OCI-LY3 (cell line): ENCODE measurements at regions not wholly inside any gene's neighbourhood (a gene's known extent, or its start where the extent isn't known, plus 50 kb on each side); places are given as distances from the start of the nearest gene placed in this dataset.

Experiments
- EZH2phosphoT487 ChIP-seq: fragments of 200-600 bp; shearing (Covaris generic); IDR thresholded peaks from 2 replicates; pipeline ENCODE4 v1.6.1; 2018; ENCODE audit warnings: antibody characterized with exemption, mixed run types, low read depth
- TF ChIP-seq, protein P1 (sequence below): fragments of 200-600, 300-600 bp; sonication (generic); IDR thresholded peaks from 2 replicates; pipeline ENCODE4 v1.5.1; 2014; ENCODE audit warnings: antibody characterized with exemption, low read length, low read depth

DNA sequence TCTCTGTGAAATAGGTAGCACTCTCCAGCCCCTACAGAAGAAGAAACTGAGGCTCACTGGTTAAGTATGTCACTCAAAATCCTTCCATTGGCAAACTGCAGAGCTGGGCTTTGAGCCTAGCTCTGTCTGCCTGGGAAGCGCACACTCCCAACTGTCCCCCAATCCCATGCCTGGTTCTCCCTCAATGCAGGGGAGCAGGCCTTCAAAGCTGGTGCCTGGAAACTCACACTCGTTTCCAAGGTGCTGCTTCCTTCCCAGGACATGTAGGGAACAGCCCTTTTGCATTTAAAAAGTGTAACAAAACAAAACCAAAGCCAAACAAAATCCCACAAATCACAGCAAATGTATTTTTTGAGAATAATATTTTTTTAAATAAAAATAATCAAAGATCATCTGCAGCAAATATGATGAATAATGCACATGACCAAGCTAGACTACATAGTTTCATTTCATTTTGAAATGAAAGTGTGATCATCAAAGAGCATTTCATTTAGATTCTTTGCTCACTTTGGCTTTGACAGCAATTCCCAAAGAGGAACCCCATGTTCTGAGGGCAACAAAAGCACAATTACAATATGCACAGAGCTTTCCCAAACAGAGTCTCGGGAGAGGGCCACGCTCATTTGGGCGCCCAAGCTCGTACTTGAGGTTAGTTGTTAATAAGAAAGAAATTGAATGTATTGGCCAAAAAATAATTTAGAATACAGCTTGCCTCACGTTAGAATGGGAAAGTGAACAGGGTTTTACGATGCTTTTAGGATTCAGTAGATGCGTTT lies 96.7 kb upstream of the ACKR3 start:
- TF ChIP-seq, protein P1, sequence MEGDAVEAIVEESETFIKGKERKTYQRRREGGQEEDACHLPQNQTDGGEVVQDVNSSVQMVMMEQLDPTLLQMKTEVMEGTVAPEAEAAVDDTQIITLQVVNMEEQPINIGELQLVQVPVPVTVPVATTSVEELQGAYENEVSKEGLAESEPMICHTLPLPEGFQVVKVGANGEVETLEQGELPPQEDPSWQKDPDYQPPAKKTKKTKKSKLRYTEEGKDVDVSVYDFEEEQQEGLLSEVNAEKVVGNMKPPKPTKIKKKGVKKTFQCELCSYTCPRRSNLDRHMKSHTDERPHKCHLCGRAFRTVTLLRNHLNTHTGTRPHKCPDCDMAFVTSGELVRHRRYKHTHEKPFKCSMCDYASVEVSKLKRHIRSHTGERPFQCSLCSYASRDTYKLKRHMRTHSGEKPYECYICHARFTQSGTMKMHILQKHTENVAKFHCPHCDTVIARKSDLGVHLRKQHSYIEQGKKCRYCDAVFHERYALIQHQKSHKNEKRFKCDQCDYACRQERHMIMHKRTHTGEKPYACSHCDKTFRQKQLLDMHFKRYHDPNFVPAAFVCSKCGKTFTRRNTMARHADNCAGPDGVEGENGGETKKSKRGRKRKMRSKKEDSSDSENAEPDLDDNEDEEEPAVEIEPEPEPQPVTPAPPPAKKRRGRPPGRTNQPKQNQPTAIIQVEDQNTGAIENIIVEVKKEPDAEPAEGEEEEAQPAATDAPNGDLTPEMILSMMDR = no peak
- no peak for TF ChIP-seq EZH2phosphoT487
